Brain microvascular endothelial cell (primary cell): ENCODE measurements at regions not wholly inside any gene's neighbourhood (a gene's known extent, or its start where the extent isn't known, plus 50 kb on each side); places are given as distances from the start of the nearest gene placed in this dataset.

Experiments
- DNase-seq: peaks from one replicate; pipeline ENCODE4 v3.0.0-alpha.2; 2020
- H3K27ac ChIP-seq: fragments of 250-450 bp; sonication (Bioruptor Pico); 2 replicates; pipeline ENCODE4 v1.5.1; 2020; ENCODE audit warnings: mild to moderate bottlenecking, moderate library complexity
- H3K27me3 ChIP-seq: fragments of 250-450 bp; sonication (Bioruptor Pico); replicated peaks from 2 replicates; pipeline ENCODE4 v1.5.1; 2020; ENCODE audit warnings: mild to moderate bottlenecking
- H3K36me3 ChIP-seq: fragments of 250-450 bp; sonication (Bioruptor Pico); replicated peaks from 2 replicates; pipeline ENCODE4 v1.5.1; 2020; ENCODE audit warnings: mild to moderate bottlenecking
- H3K4me3 ChIP-seq: 2 replicates; pipeline ENCODE4 v1.5.1; 2011; ENCODE audit warnings: low read depth, mild to moderate bottlenecking, control low read depth, low read length, moderate library complexity
- CTCF ChIP-seq: IDR thresholded peaks from 2 replicates; pipeline ENCODE4 v1.5.1; 2011; ENCODE audit warnings: low read depth, mild to moderate bottlenecking, moderate library complexity, low read length, control low read depth, inconsistent platforms; ENCODE audit errors: missing control alignments
- in situ Hi-C: cut with HindIII; loops from 2 replicates; pipeline ENCODE4 v1.10.0; 2017; ENCODE audit warnings: low sequenced_read_pairs, low pct_ligation_motif_present

- Histone ChIP-seq H3K27me3 (no peaks in the 10 kb centered on the region), H3K4me3 (no peak overlapping the region), H3K36me3 (no peaks in the 10 kb centered on the region), H3K27ac (peak overlapping the region; percentile 64)
- DNase-seq: peak; percentile 20
- in situ Hi-C loops: no loop called here
- TF ChIP-seq CTCF: no peak
Observed at GRCh38 chrX:25544641-25545040, 528.9 kb upstream of the ARX start.

GRCh38 chrX:25548811-25549210 lies 533.0 kb upstream of the ARX start:
- Histone ChIP-seq H3K27ac (peak overlapping the region; percentile 17), H3K36me3 (no peaks in the 10 kb centered on the region), H3K27me3 (no peaks in the 10 kb centered on the region), H3K4me3 (no peak overlapping the region)
- TF ChIP-seq CTCF: no peak
- in situ Hi-C loops: no loop called here
- DNase-seq: peak; percentile 6

- in situ Hi-C loops: no loop called here
- Histone ChIP-seq H3K27me3 (no peaks in the 10 kb centered on the region), H3K36me3 (no peaks in the 10 kb centered on the region), H3K4me3 (no peak overlapping the region), H3K27ac (no peak overlapping the region)
- no peak for TF ChIP-seq CTCF
- no peak for DNase-seq
Observed at GRCh38 chrX:25555521-25555920, 539.8 kb upstream of the ARX start.

GRCh38 chrX:25558137-25558536 lies 542.4 kb upstream of the ARX start:
- Histone ChIP-seq H3K36me3 (no peaks in the 10 kb centered on the region), H3K27me3 (no peaks in the 10 kb centered on the region), H3K27ac (no peak overlapping the region), H3K4me3 (no peak overlapping the region)
- in situ Hi-C loops: no loop called here
- DNase-seq: no peak
- no peak for TF ChIP-seq CTCF

GRCh38 chrX:25561190-25561589 lies 545.4 kb upstream of the ARX start:
- no peaks in the 10 kb centered on the region for H3K27me3 ChIP-seq
- no peak for DNase-seq
- no peak overlapping the region for H3K27ac ChIP-seq
- in situ Hi-C loops: no loop called here
- TF ChIP-seq CTCF: no peak
- no peak overlapping the region for H3K4me3 ChIP-seq
- H3K36me3 ChIP-seq: no peaks in the 10 kb centered on the region

- no peaks in the 10 kb centered on the region for H3K36me3 ChIP-seq
- in situ Hi-C loops: no loop called here
- H3K27me3 ChIP-seq: no peaks in the 10 kb centered on the region
- H3K27ac ChIP-seq: no peak overlapping the region
- no peak for TF ChIP-seq CTCF
- H3K4me3 ChIP-seq: no peak overlapping the region
- DNase-seq: no peak
Observed at GRCh38 chrX:25573631-25574030, 557.9 kb upstream of the ARX start.
